Panc1 (cell line): ENCODE measurements at regions not wholly inside any gene's neighbourhood (a gene's known extent, or its start where the extent isn't known, plus 50 kb on each side); places are given as distances from the start of the nearest gene placed in this dataset.

ENCODE experiments used
- ATAC-seq: fragments of 200-7000 bp; cut with Tn5 transposase; 2 replicates; pipeline ENCODE4 v1.9.1; 2020; ENCODE audit warnings: mild to moderate bottlenecking, moderate library complexity
- BruUV-seq: library from RNA; stranded (reverse); fragments of 400-500 nt; replicated peaks from 2 replicates; lab custom pipeline; 2021; lab: Mats Ljungman, UMichigan
- CTCF ChIA-PET: fragments of 300-600 bp; sonication (Branson Sonifier 250); formaldehyde crosslinking; loops from one replicate; lab custom pipeline; 2022; ENCODE audit warnings: antibody characterized with exemption; lab: Charles Lee
- POLR2A ChIA-PET: fragments of 300-600 bp; sonication (Branson Sonifier 250); formaldehyde crosslinking; loops from one replicate; lab custom pipeline; 2022; ENCODE audit warnings: antibody characterized with exemption; lab: Charles Lee
- DNase-seq: peaks from one replicate; pipeline ENCODE4 v3.0.0-alpha.2; 2010; ENCODE audit warnings: low read depth, low spot score
- H3K27ac ChIP-seq: 2 replicates; pipeline ENCODE4 v1.5.1; 2011; ENCODE audit warnings: mild to moderate bottlenecking, low read length, inconsistent platforms
- H3K27me3 ChIP-seq: fragments of 200-500 bp; sonication (Bioruptor generic); 2 replicates; pipeline ENCODE4 v1.6.0; 2014; ENCODE audit warnings: low read length, inconsistent platforms; ENCODE audit not compliant: control insufficient read depth, insufficient read depth
- H3K36me3 ChIP-seq: fragments of 200-500 bp; sonication (Bioruptor generic); 2 replicates; pipeline ENCODE4 v1.5.1; 2014; ENCODE audit warnings: inconsistent platforms, mild to moderate bottlenecking, low read length, moderate library complexity; ENCODE audit not compliant: control insufficient read depth, insufficient read depth
- H3K4me1 ChIP-seq: 2 replicates; pipeline ENCODE4 v1.5.1; 2011; ENCODE audit warnings: inconsistent platforms, mild to moderate bottlenecking, low read length, moderate library complexity; ENCODE audit not compliant: control insufficient read depth, insufficient read depth
- H3K4me3 ChIP-seq, 2 experiments: 2 replicates each; pipeline ENCODE4 v1.5.1; 2011 to 2012; ENCODE audit warnings: low read depth in 2 of 2, low read length in 2 of 2, mild to moderate bottlenecking in 2 of 2, inconsistent platforms in 1 of 2, moderate library complexity in 1 of 2
- H3K9me3 ChIP-seq: fragments of 200-500 bp; sonication (Bioruptor generic); 2 replicates; pipeline ENCODE4 v1.5.1; 2014; ENCODE audit warnings: low read depth, mild to moderate bottlenecking, inconsistent platforms, low read length, moderate library complexity; ENCODE audit not compliant: control insufficient read depth, insufficient read depth
- POLR2AphosphoS5 ChIP-seq: IDR thresholded peaks from 2 replicates; pipeline ENCODE4 v1.6.1; 2012; ENCODE audit warnings: mild to moderate bottlenecking, low read depth, low read length, moderate library complexity
- SIN3A ChIP-seq: IDR thresholded peaks from 2 replicates; pipeline ENCODE4 v1.6.1; 2012; ENCODE audit warnings: low read depth, mild to moderate bottlenecking, low read length, moderate library complexity, borderline replicate concordance; ENCODE audit not compliant: insufficient read depth
- TCF7L2 ChIP-seq: IDR thresholded peaks from 2 replicates; pipeline ENCODE4 v1.6.1; 2011; ENCODE audit warnings: mild to moderate bottlenecking, low read depth, low read length, inconsistent platforms
- in situ Hi-C: cut with HindIII; loops from 2 replicates; pipeline ENCODE4 v1.10.0; 2016; ENCODE audit warnings: low sequenced_read_pairs, low pct_unique_long_range_greater_than_20kb
- intact Hi-C: fragments of 100-400 bp; cut with micrococcal nuclease; formaldehyde crosslinking; loops from one replicate; pipeline ENCODE4 v1.10.0; 2022; ENCODE audit not compliant: unreplicated experiment
- TF ChIP-seq, protein P1 (sequence below): fragments of 450-650 bp; IDR thresholded peaks from 2 replicates; pipeline ENCODE4 v1.5.1; 2017; ENCODE audit warnings: mild to moderate bottlenecking
- TF ChIP-seq, protein P2 (sequence below), 2 experiments: IDR thresholded peaks; 2 replicates each; pipeline ENCODE4 v1.6.1; 2011 to 2012; ENCODE audit warnings: low read depth in 2 of 2, control low read depth in 1 of 2, low read length in 1 of 2, mild to moderate bottlenecking in 1 of 2, moderate library complexity in 1 of 2; ENCODE audit not compliant: insufficient read depth in 1 of 2

DNA sequence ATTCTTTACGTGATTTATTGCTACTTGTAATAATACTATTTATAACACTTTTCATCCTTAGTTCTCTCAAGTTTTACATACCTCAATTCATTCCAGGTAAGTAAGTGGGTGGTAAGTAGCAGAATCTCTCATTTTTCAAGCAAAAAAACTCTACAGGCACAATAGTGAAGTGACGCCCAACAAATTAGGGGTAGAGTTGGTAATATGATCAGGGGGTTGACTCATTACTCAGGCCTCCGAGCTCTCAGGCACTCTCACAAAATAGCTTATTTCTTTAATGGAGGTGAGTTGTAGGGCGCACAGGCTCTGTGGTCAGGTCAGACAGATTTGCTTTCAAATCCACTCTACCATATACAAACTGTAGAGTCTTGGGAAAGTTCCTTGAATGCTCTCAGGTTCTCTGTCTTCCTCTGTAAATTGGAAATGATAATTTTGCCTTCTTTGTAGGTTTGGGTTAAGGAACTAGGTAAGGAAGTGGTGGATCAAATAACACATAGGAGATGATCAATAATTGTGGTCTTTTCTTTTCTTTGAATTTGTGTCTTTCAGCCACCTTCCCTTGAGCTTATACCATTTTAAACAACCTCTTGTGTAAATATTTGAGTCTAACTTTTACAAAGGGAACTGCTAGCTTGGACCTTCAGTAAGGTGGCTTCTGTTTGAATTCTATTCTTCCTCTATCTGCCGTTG lies 134.9 kb upstream of the LEF1 start:
- no TSS peak for BruUV-seq
- H3K9me3 ChIP-seq, result no peaks in the 10 kb centered on the region
- no peaks in the 10 kb centered on the region for H3K27me3 ChIP-seq
- ATAC-seq, result no peak
- POLR2A ChIA-PET, result no interaction called here
- in situ Hi-C loops (no loop called here), intact Hi-C loops (no loop called here)
- DNase-seq, result no peak
- no peaks in the 10 kb centered on the region for H3K4me1 ChIP-seq
- H3K27ac ChIP-seq, result no peak overlapping the region
- no peak for TF ChIP-seq POLR2AphosphoS5
- TF ChIP-seq, protein P1, sequence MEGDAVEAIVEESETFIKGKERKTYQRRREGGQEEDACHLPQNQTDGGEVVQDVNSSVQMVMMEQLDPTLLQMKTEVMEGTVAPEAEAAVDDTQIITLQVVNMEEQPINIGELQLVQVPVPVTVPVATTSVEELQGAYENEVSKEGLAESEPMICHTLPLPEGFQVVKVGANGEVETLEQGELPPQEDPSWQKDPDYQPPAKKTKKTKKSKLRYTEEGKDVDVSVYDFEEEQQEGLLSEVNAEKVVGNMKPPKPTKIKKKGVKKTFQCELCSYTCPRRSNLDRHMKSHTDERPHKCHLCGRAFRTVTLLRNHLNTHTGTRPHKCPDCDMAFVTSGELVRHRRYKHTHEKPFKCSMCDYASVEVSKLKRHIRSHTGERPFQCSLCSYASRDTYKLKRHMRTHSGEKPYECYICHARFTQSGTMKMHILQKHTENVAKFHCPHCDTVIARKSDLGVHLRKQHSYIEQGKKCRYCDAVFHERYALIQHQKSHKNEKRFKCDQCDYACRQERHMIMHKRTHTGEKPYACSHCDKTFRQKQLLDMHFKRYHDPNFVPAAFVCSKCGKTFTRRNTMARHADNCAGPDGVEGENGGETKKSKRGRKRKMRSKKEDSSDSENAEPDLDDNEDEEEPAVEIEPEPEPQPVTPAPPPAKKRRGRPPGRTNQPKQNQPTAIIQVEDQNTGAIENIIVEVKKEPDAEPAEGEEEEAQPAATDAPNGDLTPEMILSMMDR, result no peak
- TF ChIP-seq, protein P2, sequence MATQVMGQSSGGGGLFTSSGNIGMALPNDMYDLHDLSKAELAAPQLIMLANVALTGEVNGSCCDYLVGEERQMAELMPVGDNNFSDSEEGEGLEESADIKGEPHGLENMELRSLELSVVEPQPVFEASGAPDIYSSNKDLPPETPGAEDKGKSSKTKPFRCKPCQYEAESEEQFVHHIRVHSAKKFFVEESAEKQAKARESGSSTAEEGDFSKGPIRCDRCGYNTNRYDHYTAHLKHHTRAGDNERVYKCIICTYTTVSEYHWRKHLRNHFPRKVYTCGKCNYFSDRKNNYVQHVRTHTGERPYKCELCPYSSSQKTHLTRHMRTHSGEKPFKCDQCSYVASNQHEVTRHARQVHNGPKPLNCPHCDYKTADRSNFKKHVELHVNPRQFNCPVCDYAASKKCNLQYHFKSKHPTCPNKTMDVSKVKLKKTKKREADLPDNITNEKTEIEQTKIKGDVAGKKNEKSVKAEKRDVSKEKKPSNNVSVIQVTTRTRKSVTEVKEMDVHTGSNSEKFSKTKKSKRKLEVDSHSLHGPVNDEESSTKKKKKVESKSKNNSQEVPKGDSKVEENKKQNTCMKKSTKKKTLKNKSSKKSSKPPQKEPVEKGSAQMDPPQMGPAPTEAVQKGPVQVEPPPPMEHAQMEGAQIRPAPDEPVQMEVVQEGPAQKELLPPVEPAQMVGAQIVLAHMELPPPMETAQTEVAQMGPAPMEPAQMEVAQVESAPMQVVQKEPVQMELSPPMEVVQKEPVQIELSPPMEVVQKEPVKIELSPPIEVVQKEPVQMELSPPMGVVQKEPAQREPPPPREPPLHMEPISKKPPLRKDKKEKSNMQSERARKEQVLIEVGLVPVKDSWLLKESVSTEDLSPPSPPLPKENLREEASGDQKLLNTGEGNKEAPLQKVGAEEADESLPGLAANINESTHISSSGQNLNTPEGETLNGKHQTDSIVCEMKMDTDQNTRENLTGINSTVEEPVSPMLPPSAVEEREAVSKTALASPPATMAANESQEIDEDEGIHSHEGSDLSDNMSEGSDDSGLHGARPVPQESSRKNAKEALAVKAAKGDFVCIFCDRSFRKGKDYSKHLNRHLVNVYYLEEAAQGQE (IDR thresholded peaks at IDR 0.05; ENCODE audit: insufficient read depth in 1 of 2, low read depth in 2 of 2, low read length in 1 of 2), result no peak
- TF ChIP-seq TCF7L2, result no peak
- TF ChIP-seq SIN3A, result no peak
- no peak overlapping the region for H3K4me3 ChIP-seq
- CTCF ChIA-PET, result no interaction called here
- no peaks in the 10 kb centered on the region for H3K36me3 ChIP-seq

DNA sequence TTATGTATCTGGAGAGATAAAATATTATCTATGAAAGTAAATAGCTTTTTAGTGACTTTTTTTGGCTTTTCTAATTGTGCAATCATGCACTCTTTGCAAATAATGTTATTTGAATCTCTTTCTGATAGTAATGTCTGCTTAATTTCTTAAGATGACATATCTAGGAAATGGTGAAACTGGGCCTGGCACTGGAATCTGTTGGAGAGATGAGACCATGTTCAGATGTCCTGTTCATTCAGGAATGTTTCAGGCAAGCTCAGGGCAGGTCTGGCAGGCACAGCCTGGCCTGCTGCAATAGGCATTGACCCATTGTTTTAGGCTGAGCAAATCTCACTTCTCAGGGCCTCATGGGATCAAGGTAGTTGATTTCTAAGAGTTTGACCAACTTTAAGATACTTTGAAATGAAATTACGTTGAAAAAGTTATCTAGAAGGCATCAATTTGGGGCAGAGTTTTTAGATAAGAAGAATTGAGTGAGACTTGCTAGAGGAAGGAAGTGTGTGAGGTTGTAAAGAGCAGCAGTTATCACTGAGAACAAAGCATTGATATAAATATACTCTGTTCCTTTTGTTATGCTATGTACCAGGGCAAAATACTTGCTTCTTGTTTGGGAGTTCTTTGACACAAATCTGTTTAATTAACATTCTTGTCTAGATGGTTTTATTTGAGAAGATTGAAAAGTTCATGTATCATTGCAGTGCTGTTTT lies 133.0 kb upstream of the LEF1 start:
- POLR2A ChIA-PET, result no interaction called here

More for the DNA sequence above, 133.0 kb upstream of the LEF1 start:
- TF ChIP-seq TCF7L2 (no peak), SIN3A (no peak), POLR2AphosphoS5 (no peak)
- TF ChIP-seq, protein P1, result no peak
- TF ChIP-seq, protein P2 (IDR thresholded peaks at IDR 0.05; ENCODE audit: insufficient read depth in 1 of 2, low read depth in 2 of 2, low read length in 1 of 2), result no peak
- no peaks in the 10 kb centered on the region for H3K27me3 ChIP-seq
- in situ Hi-C loops (no loop called here), intact Hi-C loops (no loop called here)
- H3K4me3 ChIP-seq, result no peak overlapping the region
- H3K36me3 ChIP-seq, result no peaks in the 10 kb centered on the region
- BruUV-seq, result no TSS peak
- H3K27ac ChIP-seq, result no peak overlapping the region
- CTCF ChIA-PET, result no interaction called here
- H3K4me1 ChIP-seq, result no peaks in the 10 kb centered on the region
- DNase-seq, result no peak
- ATAC-seq, result no peak
- H3K9me3 ChIP-seq, result no peaks in the 10 kb centered on the region
